Hepatocyte (in vitro differentiated cells): ENCODE measurements at regions not wholly inside any gene's neighbourhood (a gene's known extent, or its start where the extent isn't known, plus 50 kb on each side); places are given as distances from the start of the nearest gene placed in this dataset.

Experiments
- DNase-seq: peaks from one replicate; pipeline ENCODE4 v3.0.0-alpha.2; 2016; ENCODE audit warnings: low spot score
- H2AFZ ChIP-seq: fragments of 200-600 bp; sonication (generic); 2 replicates; pipeline ENCODE4 v1.6.0; 2016; ENCODE audit warnings: antibody characterized with exemption, mild to moderate bottlenecking
- H3K27ac ChIP-seq: fragments of 200-600 bp; sonication (generic); 2 replicates; pipeline ENCODE4 v1.5.1; 2016; ENCODE audit warnings: mild to moderate bottlenecking
- H3K27me3 ChIP-seq: fragments of 200-600 bp; sonication (generic); 2 replicates; pipeline ENCODE4 v1.6.1; 2016
- H3K36me3 ChIP-seq: fragments of 200-600 bp; sonication (generic); replicated peaks from 2 replicates; pipeline ENCODE4 v1.5.1; 2016; ENCODE audit warnings: low read depth; ENCODE audit not compliant: insufficient read depth
- H3K4me1 ChIP-seq: fragments of 200-600 bp; sonication (generic); 2 replicates; pipeline ENCODE4 v1.5.1; 2016; ENCODE audit warnings: mild to moderate bottlenecking, moderate library complexity; ENCODE audit not compliant: insufficient read depth
- H3K4me2 ChIP-seq: fragments of 200-600 bp; sonication (generic); 2 replicates; pipeline ENCODE4 v1.6.0; 2016
- H3K4me3 ChIP-seq: fragments of 200-600 bp; sonication (generic); 2 replicates; pipeline ENCODE4 v1.5.1; 2016; ENCODE audit warnings: mild to moderate bottlenecking
- H3K79me2 ChIP-seq: fragments of 200-600 bp; sonication (generic); 2 replicates; pipeline ENCODE4 v1.6.0; 2017; ENCODE audit warnings: mild to moderate bottlenecking
- H3K9me2 ChIP-seq: fragments of 200-600 bp; sonication (generic); replicated peaks from 2 replicates; pipeline ENCODE4 v1.6.0; 2017; ENCODE audit warnings: mild to moderate bottlenecking; ENCODE audit not compliant: insufficient read depth
- H3K9me3 ChIP-seq: fragments of 200-600 bp; sonication (generic); 2 replicates; pipeline ENCODE4 v1.5.1; 2016; ENCODE audit warnings: low read depth, mild to moderate bottlenecking
- H4K20me1 ChIP-seq: fragments of 200-600 bp; sonication (generic); 2 replicates; pipeline ENCODE4 v1.6.0; 2016; ENCODE audit warnings: mild to moderate bottlenecking; ENCODE audit not compliant: insufficient read depth, poor library complexity, severe bottlenecking
- CTCF ChIP-seq: fragments of 200-600 bp; sonication (generic); IDR thresholded peaks from 2 replicates; pipeline ENCODE4 v1.5.1; 2016; ENCODE audit warnings: antibody characterized with exemption, mild to moderate bottlenecking; ENCODE audit not compliant: poor library complexity
- EZH2 ChIP-seq: fragments of 200-600 bp; sonication (generic); IDR thresholded peaks from 2 replicates; pipeline ENCODE4 v1.6.1; 2016; ENCODE audit warnings: antibody characterized with exemption, mild to moderate bottlenecking, borderline replicate concordance
- EZH2phosphoT487 ChIP-seq: fragments of 200-600 bp; sonication (generic); IDR thresholded peaks from one replicate; pipeline ENCODE4 v1.6.1; 2018; ENCODE audit warnings: antibody characterized with exemption, mild to moderate bottlenecking, low read depth, moderate library complexity; ENCODE audit not compliant: unreplicated experiment, severe bottlenecking
- WGBS: methylation state at CpG from one replicate; pipeline ENCODE4 v1.1.6; 2016; ENCODE audit warnings: low lambda C conversion rate; ENCODE audit errors: missing lambda C conversion rate; 5-methylcytosine and 5-hydroxymethylcytosine counted together

- H3K27me3 ChIP-seq = no peaks in the 10 kb centered on the region
- DNase-seq = no peak
- no peaks in the 10 kb centered on the region for H3K4me1 ChIP-seq
- TF ChIP-seq CTCF = no peak
- no peak for TF ChIP-seq EZH2
- no peak for TF ChIP-seq EZH2phosphoT487
- H3K4me3 ChIP-seq = no peak overlapping the region
- no peaks in the 10 kb centered on the region for H4K20me1 ChIP-seq
- no peaks in the 10 kb centered on the region for H3K79me2 ChIP-seq
- no peaks in the 10 kb centered on the region for H3K9me3 ChIP-seq
- H3K36me3 ChIP-seq = no peaks in the 10 kb centered on the region
- no peaks in the 10 kb centered on the region for H3K9me2 ChIP-seq
- H3K4me2 ChIP-seq = no peak overlapping the region
- 94% methylated on average over 1 of the region's 1 CpG for WGBS
- H2AFZ ChIP-seq = no peak overlapping the region
- H3K27ac ChIP-seq = no peak overlapping the region
Observed at GRCh38 chr1:87760654-87761053, 432.0 kb downstream of the LMO4 start.

- no peaks in the 10 kb centered on the region for H3K27me3 ChIP-seq
- no peak overlapping the region for H3K4me3 ChIP-seq
- no peak overlapping the region for H3K4me2 ChIP-seq
- no peaks in the 10 kb centered on the region for H4K20me1 ChIP-seq
- peak overlapping the region; percentile 9 for H2AFZ ChIP-seq
- 94% methylated on average over 1 of the region's 1 CpG for WGBS
- H3K9me3 ChIP-seq = no peaks in the 10 kb centered on the region
- no peak overlapping the region for H3K27ac ChIP-seq
- TF ChIP-seq EZH2 (no peak), CTCF (no peak), EZH2phosphoT487 (no peak)
- H3K4me1 ChIP-seq = no peaks in the 10 kb centered on the region
- H3K9me2 ChIP-seq = no peaks in the 10 kb centered on the region
- H3K79me2 ChIP-seq = no peaks in the 10 kb centered on the region
- no peak for DNase-seq
- no peaks in the 10 kb centered on the region for H3K36me3 ChIP-seq
Observed at GRCh38 chr1:87763483-87763882, 434.8 kb downstream of the LMO4 start.

- H2AFZ ChIP-seq = no peak overlapping the region
- TF ChIP-seq CTCF = no peak
- H3K27me3 ChIP-seq = no peaks in the 10 kb centered on the region
- no peaks in the 10 kb centered on the region for H3K4me1 ChIP-seq
- H3K9me2 ChIP-seq = no peaks in the 10 kb centered on the region
- H3K27ac ChIP-seq = no peak overlapping the region
- H3K9me3 ChIP-seq = no peaks in the 10 kb centered on the region
- no peak overlapping the region for H3K4me2 ChIP-seq
- H3K4me3 ChIP-seq = no peak overlapping the region
- DNase-seq = no peak
- H3K79me2 ChIP-seq = no peaks in the 10 kb centered on the region
- no peaks in the 10 kb centered on the region for H4K20me1 ChIP-seq
- H3K36me3 ChIP-seq = no peaks in the 10 kb centered on the region
- 78% methylated on average over 6 of the region's 6 CpGs for WGBS
Observed at GRCh38 chr1:87765057-87765680, 436.5 kb downstream of the LMO4 start.

GRCh38 chr1:87765681-87766070 is 437.0 kb downstream of the LMO4 start:
- no peak overlapping the region for H3K4me2 ChIP-seq
- 86% methylated on average over 1 of the region's 1 CpG for WGBS
- DNase-seq = no peak
- H3K9me3 ChIP-seq = no peaks in the 10 kb centered on the region
- H3K27me3 ChIP-seq = no peaks in the 10 kb centered on the region
- TF ChIP-seq EZH2phosphoT487 (no peak), CTCF (no peak), EZH2 (no peak)
- H3K4me3 ChIP-seq = no peak overlapping the region
- no peaks in the 10 kb centered on the region for H3K79me2 ChIP-seq
- no peaks in the 10 kb centered on the region for H3K4me1 ChIP-seq
- no peaks in the 10 kb centered on the region for H4K20me1 ChIP-seq
- H3K9me2 ChIP-seq = no peaks in the 10 kb centered on the region
- H3K27ac ChIP-seq = no peak overlapping the region
- H3K36me3 ChIP-seq = no peaks in the 10 kb centered on the region
- no peak overlapping the region for H2AFZ ChIP-seq
